ENCODE measurements at regions not wholly inside any gene's neighbourhood (a gene's known extent, or its start where the extent isn't known, plus 50 kb on each side); places are given as distances from the start of the nearest gene placed in this dataset.

GRCh38 chr5:44875661-44876605 lies 67.2 kb downstream of the MRPS30 start:
- TF ChIP-seq POLR2A (IDR thresholded peaks at IDR 0.05; ENCODE audit: low read depth, low read length) = no peak
- TF ChIP-seq, protein P1, sequence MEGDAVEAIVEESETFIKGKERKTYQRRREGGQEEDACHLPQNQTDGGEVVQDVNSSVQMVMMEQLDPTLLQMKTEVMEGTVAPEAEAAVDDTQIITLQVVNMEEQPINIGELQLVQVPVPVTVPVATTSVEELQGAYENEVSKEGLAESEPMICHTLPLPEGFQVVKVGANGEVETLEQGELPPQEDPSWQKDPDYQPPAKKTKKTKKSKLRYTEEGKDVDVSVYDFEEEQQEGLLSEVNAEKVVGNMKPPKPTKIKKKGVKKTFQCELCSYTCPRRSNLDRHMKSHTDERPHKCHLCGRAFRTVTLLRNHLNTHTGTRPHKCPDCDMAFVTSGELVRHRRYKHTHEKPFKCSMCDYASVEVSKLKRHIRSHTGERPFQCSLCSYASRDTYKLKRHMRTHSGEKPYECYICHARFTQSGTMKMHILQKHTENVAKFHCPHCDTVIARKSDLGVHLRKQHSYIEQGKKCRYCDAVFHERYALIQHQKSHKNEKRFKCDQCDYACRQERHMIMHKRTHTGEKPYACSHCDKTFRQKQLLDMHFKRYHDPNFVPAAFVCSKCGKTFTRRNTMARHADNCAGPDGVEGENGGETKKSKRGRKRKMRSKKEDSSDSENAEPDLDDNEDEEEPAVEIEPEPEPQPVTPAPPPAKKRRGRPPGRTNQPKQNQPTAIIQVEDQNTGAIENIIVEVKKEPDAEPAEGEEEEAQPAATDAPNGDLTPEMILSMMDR (IDR thresholded peaks at IDR 0.05; ENCODE audit: extremely low read depth in 1 of 2, insufficient read depth in 1 of 2, low read depth in 1 of 2, low read length in 2 of 2) = no peak
- TF ChIP-seq EZH2 (IDR thresholded peaks at IDR 0.05; ENCODE audit: borderline replicate concordance, low read depth, low read length, severe bottlenecking) = no peak
- TF ChIP-seq POLR2AphosphoS5 (IDR thresholded peaks at IDR 0.05; ENCODE audit: insufficient read depth, low read depth, low read length) = no peak
- TF ChIP-seq GATA2 (IDR thresholded peaks at IDR 0.05; ENCODE audit: insufficient read depth, insufficient read length, low read depth, low read length) = no peak
- TF ChIP-seq FOS (IDR thresholded peaks at IDR 0.05; ENCODE audit: borderline replicate concordance, insufficient read depth, low read length) = peak; percentile 97
- TF ChIP-seq MYC (IDR thresholded peaks at IDR 0.05; ENCODE audit: low read depth, low read length) = no peak
- no peak for TF ChIP-seq MAX (IDR thresholded peaks at IDR 0.05; ENCODE audit: insufficient read depth, insufficient read length)
